Keratinocyte (primary cell): ENCODE measurements at regions not wholly inside any gene's neighbourhood (a gene's known extent, or its start where the extent isn't known, plus 50 kb on each side); places are given as distances from the start of the nearest gene placed in this dataset.
A peak's percentile ranks its signal among the peaks of the same experiment; 100 is the strongest.

ENCODE experiments used
- DNase-seq: peaks from one replicate; pipeline ENCODE4 v3.0.0-alpha.2; 2011; ENCODE audit warnings: low read depth, missing footprints, low spot score
- FAIRE-seq: peaks from 2 replicates; lab custom pipeline; 2011; peaks lifted over from hg19 to GRCh38; lab: Jason Lieb, UNC
- H2AFZ ChIP-seq: 2 replicates; pipeline ENCODE4 v1.6.0; 2012; ENCODE audit warnings: low read length, control low read depth, inconsistent platforms; ENCODE audit not compliant: control insufficient read depth
- H3K27ac ChIP-seq: 2 replicates; pipeline ENCODE4 v1.5.1; 2011; ENCODE audit warnings: low read length; ENCODE audit not compliant: control insufficient read depth, insufficient read depth
- H3K27me3 ChIP-seq: 3 replicates; pipeline ENCODE4 v1.6.0; 2011; ENCODE audit warnings: low read length; ENCODE audit not compliant: control insufficient read depth, insufficient read depth; ENCODE audit errors: extremely low read depth
- H3K36me3 ChIP-seq, 2 experiments: 2 replicates in 1 of 2; 3 replicates in 1 of 2; pipeline ENCODE4 v1.5.1; 2011; ENCODE audit warnings: low read length in 2 of 2, mild to moderate bottlenecking in 1 of 2; ENCODE audit not compliant: control insufficient read depth in 2 of 2, insufficient read depth in 2 of 2; ENCODE audit errors: extremely low read depth in 1 of 2
- H3K4me1 ChIP-seq: 3 replicates; pipeline ENCODE4 v1.5.1; 2011; ENCODE audit warnings: low read length; ENCODE audit not compliant: control insufficient read depth, insufficient read depth; ENCODE audit errors: extremely low read depth
- H3K4me2 ChIP-seq: 3 replicates; pipeline ENCODE4 v1.6.0; 2011; ENCODE audit warnings: low read depth, low read length; ENCODE audit not compliant: control insufficient read depth, insufficient read depth; ENCODE audit errors: extremely low read depth
- H3K4me3 ChIP-seq, 3 experiments: fragments of 200-600 bp in 1 of 3; sonication (generic) in 1 of 3; 2 replicates in 2 of 3; 3 replicates in 1 of 3; pipeline ENCODE4 v1.5.1; 2011 to 2016; ENCODE audit warnings: low read length in 3 of 3, mild to moderate bottlenecking in 3 of 3, control low read depth in 2 of 3, inconsistent platforms in 1 of 3, low read depth in 1 of 3, mixed read lengths in 1 of 3, mixed run types in 1 of 3, moderate library complexity in 1 of 3; ENCODE audit not compliant: control insufficient read depth in 2 of 3, insufficient read depth in 2 of 3; ENCODE audit errors: extremely low read depth in 1 of 3
- H3K79me2 ChIP-seq: 2 replicates; pipeline ENCODE4 v1.6.0; 2012; ENCODE audit warnings: low read length; ENCODE audit not compliant: control insufficient read depth, insufficient read depth
- H3K9ac ChIP-seq: 3 replicates; pipeline ENCODE4 v1.6.0; 2011; ENCODE audit warnings: low read length; ENCODE audit not compliant: control insufficient read depth, insufficient read depth; ENCODE audit errors: extremely low read depth
- H3K9me1 ChIP-seq: 3 replicates; pipeline ENCODE4 v1.6.0; 2011; ENCODE audit warnings: low read length; ENCODE audit not compliant: control insufficient read depth, insufficient read depth; ENCODE audit errors: extremely low read depth
- H3K9me3 ChIP-seq: 2 replicates; pipeline ENCODE4 v1.5.1; 2012; ENCODE audit warnings: low read depth, low read length; ENCODE audit not compliant: control insufficient read depth
- H4K20me1 ChIP-seq: 3 replicates; pipeline ENCODE4 v1.6.0; 2011; ENCODE audit warnings: low read length; ENCODE audit not compliant: control insufficient read depth, insufficient read depth; ENCODE audit errors: extremely low read depth
- CTCF ChIP-seq, 3 experiments: IDR thresholded peaks in 1 of 3; conservative IDR thresholded peaks in 1 of 3; optimal IDR thresholded peaks in 1 of 3; 2 replicates in 2 of 3; 3 replicates in 1 of 3; pipeline versions ENCODE3 to v1.5.1; 2011; ENCODE audit warnings: low read length in 3 of 3, mild to moderate bottlenecking in 3 of 3, moderate library complexity in 2 of 3, control low read depth in 1 of 3, inconsistent platforms in 1 of 3; ENCODE audit not compliant: insufficient read depth in 2 of 3; ENCODE audit errors: extremely low read depth in 1 of 3
- EZH2 ChIP-seq: IDR thresholded peaks from one replicate; pipeline ENCODE4 v1.6.1; 2012; ENCODE audit warnings: inconsistent platforms, mild to moderate bottlenecking, low read length, moderate library complexity
- dilution Hi-C: fragments of 300-500 bp; cut with MboI; formaldehyde crosslinking; loops from one replicate; pipeline ENCODE4 v1.7.0; 2020; ENCODE audit warnings: low sequenced_read_pairs; ENCODE audit not compliant: extremely low pct_ligation_motif_present

- Histone ChIP-seq H2AFZ (no peak overlapping the region), H3K79me2 (no peaks in the 10 kb centered on the region), H3K9ac (no peak overlapping the region), H3K4me1 (no peaks in the 10 kb centered on the region), H3K36me3 (no peaks in the 10 kb centered on the region), H4K20me1 (no peaks in the 10 kb centered on the region), H3K27me3 (no peaks in the 10 kb centered on the region), H3K27ac (no peak overlapping the region), H3K4me3 (no peak overlapping the region), H3K9me3 (no peaks in the 10 kb centered on the region), H3K9me1 (no peaks in the 10 kb centered on the region), H3K4me2 (no peak overlapping the region)
- dilution Hi-C loops, result no loop called here
- DNase-seq (no peak), FAIRE-seq (no peak)
- TF ChIP-seq CTCF (optimal IDR thresholded peaks at IDR 0.05 in 1 of 3, IDR thresholded peaks at IDR 0.05 in 1 of 3, conservative IDR thresholded peaks at IDR 0.05 in 1 of 3; ENCODE audit: extremely low read depth in 1 of 3, insufficient read depth in 2 of 3, low read length in 3 of 3), result no peak
- no peak for TF ChIP-seq EZH2
Measured at GRCh38 chr4:20381005-20381404, 129.3 kb downstream of the SLIT2 start.

- Histone ChIP-seq H3K79me2 (no peaks in the 10 kb centered on the region), H3K9ac (no peak overlapping the region), H3K36me3 (no peaks in the 10 kb centered on the region), H4K20me1 (no peaks in the 10 kb centered on the region), H3K4me1 (no peaks in the 10 kb centered on the region), H3K9me3 (no peaks in the 10 kb centered on the region), H3K4me3 (no peak overlapping the region), H3K27ac (no peak overlapping the region), H3K9me1 (no peaks in the 10 kb centered on the region), H3K27me3 (no peaks in the 10 kb centered on the region), H2AFZ (no peak overlapping the region), H3K4me2 (no peak overlapping the region)
- no peak for DNase-seq
- dilution Hi-C loops, result no loop called here
- peak; percentile 13 for FAIRE-seq
- TF ChIP-seq CTCF (optimal IDR thresholded peaks at IDR 0.05 in 1 of 3, IDR thresholded peaks at IDR 0.05 in 1 of 3, conservative IDR thresholded peaks at IDR 0.05 in 1 of 3; ENCODE audit: extremely low read depth in 1 of 3, insufficient read depth in 2 of 3, low read length in 3 of 3) (no peak), EZH2 (no peak)
Measured at GRCh38 chr4:20383283-20383682, 131.6 kb downstream of the SLIT2 start.
